ENCODE measurements at regions not wholly inside any gene's neighbourhood (a gene's known extent, or its start where the extent isn't known, plus 50 kb on each side); places are given as distances from the start of the nearest gene placed in this dataset.

- TF ChIP-seq CTCF (IDR thresholded peaks at IDR 0.05) (no peak), REST (IDR thresholded peaks at IDR 0.05) (no peak), POLR2A (IDR thresholded peaks at IDR 0.05; ENCODE audit: low read length) (no peak), BHLHE40 (IDR thresholded peaks at IDR 0.05; ENCODE audit: low read depth, low read length) (no peak), ESRRA (IDR thresholded peaks at IDR 0.05; ENCODE audit: borderline replicate concordance, low read length) (no peak), KDM1A (IDR thresholded peaks at IDR 0.05; ENCODE audit: low read depth) (no peak), ZC3H11A (IDR thresholded peaks at IDR 0.05) (no peak), CHD2 (IDR thresholded peaks at IDR 0.05; ENCODE audit: low read length, partially characterized antibody) (no peak), ZFP36 (IDR thresholded peaks at IDR 0.05; ENCODE audit: borderline replicate concordance, partially characterized antibody) (no peak), MAZ (IDR thresholded peaks at IDR 0.05; ENCODE audit: borderline replicate concordance, low read depth, low read length) (no peak), POLR2AphosphoS2 (conservative IDR thresholded peaks at IDR 0.05; ENCODE audit: low read length) (no peak), EP300 (IDR thresholded peaks at IDR 0.05) (no peak), MYC (IDR thresholded peaks at IDR 0.05; ENCODE audit: borderline replicate concordance, low read length) (no peak)
Observed at GRCh38 chr5:118544887-118545449, 443.4 kb downstream of the DTWD2 start.
